Vagina (tissue), 2 donors: ENCODE measurements at regions not wholly inside any gene's neighbourhood (a gene's known extent, or its start where the extent isn't known, plus 50 kb on each side); places are given as distances from the start of the nearest gene placed in this dataset.

Source experiments
- POLR2A ChIP-seq, 2 donors: fragments of 450-650 bp; IDR thresholded peaks; one replicate each; pipeline ENCODE4 v1.6.1; 2017; ENCODE audit warnings: antibody characterized with exemption in 2 of 2, mild to moderate bottlenecking in 2 of 2, moderate library complexity in 2 of 2
- POLR2AphosphoS5 ChIP-seq, 2 donors: sonication (generic); formaldehyde crosslinking; IDR thresholded peaks; one replicate each; pipeline ENCODE4 v1.9.0; 2017; ENCODE audit warnings: antibody characterized with exemption in 2 of 2, mild to moderate bottlenecking in 2 of 2, low read depth in 1 of 2; ENCODE audit not compliant: insufficient read depth in 1 of 2
- TF ChIP-seq, protein P1 (sequence below), 3 experiments: fragments of 450-650 bp in 2 of 3; fragments of 200-600 bp in 1 of 3; sonication (generic) in 1 of 3; IDR thresholded peaks; one replicate each; pipeline ENCODE4 v1.5.1; 2017 to 2019; ENCODE audit warnings: antibody characterized with exemption in 3 of 3, mild to moderate bottlenecking in 2 of 3, moderate library complexity in 2 of 3

DNA sequence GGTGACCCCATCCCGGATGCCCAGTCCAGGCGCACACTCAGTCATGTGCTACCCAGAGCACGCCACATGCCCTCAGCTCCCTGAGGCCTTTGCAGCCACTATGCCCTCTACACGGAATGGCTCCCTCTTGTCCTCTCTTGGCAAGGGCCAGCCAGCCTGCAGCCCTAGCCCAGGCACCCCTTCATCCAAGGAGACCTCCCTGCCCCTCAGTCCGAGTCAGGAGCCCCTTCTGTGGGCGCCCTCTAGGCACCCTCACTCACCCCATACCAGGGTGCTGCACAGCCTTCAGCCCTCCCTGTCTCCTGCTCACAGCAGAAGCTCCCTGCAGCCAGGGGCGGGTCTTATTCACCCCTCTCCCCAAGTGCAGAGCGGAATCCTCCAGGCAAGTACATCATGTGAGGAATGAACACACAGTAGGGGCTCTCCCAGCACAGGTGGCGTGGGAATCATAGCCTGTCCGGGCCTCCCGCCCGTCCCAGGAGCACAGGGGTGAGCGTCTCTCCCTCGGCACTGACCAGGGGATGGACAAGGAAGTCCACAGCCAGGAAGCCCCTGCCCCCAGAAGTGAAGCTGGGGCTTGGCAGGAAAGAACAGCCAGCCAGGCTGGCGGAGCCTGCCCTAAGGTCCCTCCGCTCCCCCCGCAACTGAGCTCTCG is 186.9 kb downstream of the RBFOX3 start:
- TF ChIP-seq POLR2A (IDR thresholded peaks at IDR 0.05) (no peak), POLR2AphosphoS5 (IDR thresholded peaks at IDR 0.05; ENCODE audit: insufficient read depth in 1 of 2, low read depth in 1 of 2) (no peak)
- TF ChIP-seq, protein P1, sequence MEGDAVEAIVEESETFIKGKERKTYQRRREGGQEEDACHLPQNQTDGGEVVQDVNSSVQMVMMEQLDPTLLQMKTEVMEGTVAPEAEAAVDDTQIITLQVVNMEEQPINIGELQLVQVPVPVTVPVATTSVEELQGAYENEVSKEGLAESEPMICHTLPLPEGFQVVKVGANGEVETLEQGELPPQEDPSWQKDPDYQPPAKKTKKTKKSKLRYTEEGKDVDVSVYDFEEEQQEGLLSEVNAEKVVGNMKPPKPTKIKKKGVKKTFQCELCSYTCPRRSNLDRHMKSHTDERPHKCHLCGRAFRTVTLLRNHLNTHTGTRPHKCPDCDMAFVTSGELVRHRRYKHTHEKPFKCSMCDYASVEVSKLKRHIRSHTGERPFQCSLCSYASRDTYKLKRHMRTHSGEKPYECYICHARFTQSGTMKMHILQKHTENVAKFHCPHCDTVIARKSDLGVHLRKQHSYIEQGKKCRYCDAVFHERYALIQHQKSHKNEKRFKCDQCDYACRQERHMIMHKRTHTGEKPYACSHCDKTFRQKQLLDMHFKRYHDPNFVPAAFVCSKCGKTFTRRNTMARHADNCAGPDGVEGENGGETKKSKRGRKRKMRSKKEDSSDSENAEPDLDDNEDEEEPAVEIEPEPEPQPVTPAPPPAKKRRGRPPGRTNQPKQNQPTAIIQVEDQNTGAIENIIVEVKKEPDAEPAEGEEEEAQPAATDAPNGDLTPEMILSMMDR (IDR thresholded peaks at IDR 0.05), result no peak
